ENCODE measurements at regions not wholly inside any gene's neighbourhood (a gene's known extent, or its start where the extent isn't known, plus 50 kb on each side); places are given as distances from the start of the nearest gene placed in this dataset.

- DNase-seq (ENCODE audit: low read depth): no peak
- H3K4me3 ChIP-seq (ENCODE audit: low read depth, low read length): no peak overlapping the region
- TF ChIP-seq CTCF (IDR thresholded peaks at IDR 0.05; ENCODE audit: control insufficient read depth, extremely low read depth, insufficient read depth): no peak
Measured at GRCh38 chr20:52578559-52578958, 387.0 kb upstream of the ZFP64 start.

- H3K4me3 ChIP-seq (ENCODE audit: low read depth, low read length): no peak overlapping the region
- no peak for DNase-seq (ENCODE audit: low read depth)
- no peak for TF ChIP-seq CTCF (IDR thresholded peaks at IDR 0.05; ENCODE audit: control insufficient read depth, extremely low read depth, insufficient read depth)
Measured at GRCh38 chr20:52577696-52578095, 386.1 kb upstream of the ZFP64 start.

GRCh38 chr20:52572687-52573086 is 381.1 kb upstream of the ZFP64 start:
- H3K4me3 ChIP-seq (ENCODE audit: low read depth, low read length): no peak overlapping the region
- no peak for DNase-seq (ENCODE audit: low read depth)
- no peak for TF ChIP-seq CTCF (IDR thresholded peaks at IDR 0.05; ENCODE audit: control insufficient read depth, extremely low read depth, insufficient read depth)

- H3K4me3 ChIP-seq (ENCODE audit: low read depth, low read length): no peak overlapping the region
- no peak for TF ChIP-seq CTCF (IDR thresholded peaks at IDR 0.05; ENCODE audit: control insufficient read depth, extremely low read depth, insufficient read depth)
- no peak for DNase-seq (ENCODE audit: low read depth)
Measured at GRCh38 chr20:52569201-52569600, 377.6 kb upstream of the ZFP64 start.

- no peak for TF ChIP-seq CTCF (IDR thresholded peaks at IDR 0.05; ENCODE audit: control insufficient read depth, extremely low read depth, insufficient read depth)
- no peak overlapping the region for H3K4me3 ChIP-seq (ENCODE audit: low read depth, low read length)
- DNase-seq (ENCODE audit: low read depth): no peak
Measured at GRCh38 chr20:52565614-52566013, 374.0 kb upstream of the ZFP64 start.

- DNase-seq (ENCODE audit: low read depth): no peak
- H3K4me3 ChIP-seq (ENCODE audit: low read depth, low read length): no peak overlapping the region
- TF ChIP-seq CTCF (IDR thresholded peaks at IDR 0.05; ENCODE audit: control insufficient read depth, extremely low read depth, insufficient read depth): no peak
Measured at GRCh38 chr20:52564594-52564993, 373.0 kb upstream of the ZFP64 start.

GRCh38 chr20:52552181-52552872 is 360.7 kb upstream of the ZFP64 start:
- no peak for DNase-seq (ENCODE audit: low read depth)
- no peak for TF ChIP-seq CTCF (IDR thresholded peaks at IDR 0.05; ENCODE audit: control insufficient read depth, extremely low read depth, insufficient read depth)
- no peak overlapping the region for H3K4me3 ChIP-seq (ENCODE audit: low read depth, low read length)

Data from LNCaP clone FGC (cell line).